ENCODE measurements at regions not wholly inside any gene's neighbourhood (a gene's known extent, or its start where the extent isn't known, plus 50 kb on each side); places are given as distances from the start of the nearest gene placed in this dataset.
"Not testable (repeated sequence)": the region's sequence is repeated elsewhere in the genome, so short reads cannot be mapped to it uniquely, and the experiment has no call there.

GRCh38 chr2:144669196-144669987, 149.5 kb upstream of the ZEB2 start:
- DNase-seq (ENCODE audit: low read depth, low spot score) = no peak

GRCh38 chr2:144668493-144669110, 148.7 kb upstream of the ZEB2 start:
- DNase-seq (ENCODE audit: low read depth, low spot score) = no peak

DNA sequence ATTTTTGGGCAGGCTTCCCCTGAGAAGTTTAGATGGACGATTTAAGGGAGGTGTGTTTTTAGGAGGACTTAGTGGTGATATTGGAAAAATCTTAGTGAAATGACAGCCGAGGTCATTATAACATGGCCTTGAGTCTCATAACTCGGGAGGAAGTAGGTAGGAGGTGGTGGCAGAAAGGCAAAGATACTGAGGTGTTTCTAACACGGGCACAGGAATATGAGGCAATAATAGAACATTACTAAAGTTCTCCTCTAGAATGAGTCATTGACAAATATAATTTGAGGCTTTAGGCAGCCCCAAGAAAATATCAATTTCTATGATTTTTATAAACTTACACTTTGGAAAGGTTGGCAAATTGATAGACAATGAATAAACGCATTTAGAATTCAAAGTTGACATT, 146.1 kb upstream of the ZEB2 start:
- no peak for DNase-seq (ENCODE audit: low read depth, low spot score)

DNA sequence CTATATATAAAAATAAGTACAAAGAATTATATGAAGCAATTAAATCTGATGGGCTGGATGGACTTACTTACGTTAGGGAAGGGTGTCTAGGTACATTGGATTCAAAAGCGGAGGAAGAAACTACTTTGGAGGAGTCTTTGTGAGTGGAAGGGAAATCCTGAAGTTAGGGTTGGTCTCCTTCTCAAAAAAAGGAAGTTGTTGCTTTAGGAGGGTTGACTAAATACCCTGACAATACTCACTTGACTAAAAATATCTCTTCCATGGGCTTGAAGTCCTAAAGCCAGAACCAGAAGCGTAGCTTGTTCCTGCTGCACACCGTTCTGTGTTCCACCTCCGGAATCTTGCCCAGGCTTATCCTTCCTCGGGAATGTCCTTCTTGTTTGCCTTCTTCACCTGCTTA, 143.3 kb upstream of the ZEB2 start:
- DNase-seq (ENCODE audit: low read depth, low spot score) = no peak

DNA sequence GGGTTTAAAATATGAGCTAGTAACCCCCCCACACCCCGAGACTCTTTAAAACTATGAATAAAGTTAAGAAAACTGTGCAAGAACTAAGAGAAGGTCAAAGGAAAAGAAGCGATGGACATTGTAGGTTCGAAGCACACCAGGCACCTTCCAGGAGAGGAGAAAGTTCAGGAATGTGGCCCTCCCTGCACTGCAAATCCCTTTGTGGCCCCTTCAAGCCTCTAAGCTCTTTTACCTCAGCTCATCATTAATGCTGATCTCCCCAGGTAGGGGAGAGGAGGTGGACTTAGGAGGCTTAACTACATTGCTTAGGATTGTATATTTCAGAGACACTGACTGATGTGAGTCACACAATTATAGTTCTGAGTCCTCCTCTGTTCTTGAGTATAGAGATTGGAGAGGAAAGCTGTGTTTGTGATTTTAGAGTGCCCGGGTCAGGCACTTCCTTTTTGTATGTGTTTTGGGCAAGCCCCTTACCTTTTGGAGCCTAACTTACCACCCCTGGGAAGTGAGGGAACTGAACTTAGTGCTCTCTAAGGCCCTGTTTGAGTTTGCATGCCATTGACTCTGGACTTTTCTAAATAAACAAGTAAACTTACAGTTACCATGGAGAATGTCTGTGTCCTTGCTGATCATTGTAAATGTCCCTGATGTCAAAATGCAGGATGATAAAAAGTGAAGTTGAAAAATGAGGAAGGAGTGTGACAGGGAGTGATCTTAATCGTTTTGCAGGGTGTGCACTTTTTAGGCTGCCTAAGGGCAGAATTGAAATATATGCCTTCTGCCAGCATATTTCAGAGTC, 140.8 kb upstream of the ZEB2 start:
- DNase-seq (ENCODE audit: low read depth, low spot score) = no peak

- no peak for DNase-seq (ENCODE audit: low read depth, low spot score)
Observed at GRCh38 chr2:144659731-144660275, 139.9 kb upstream of the ZEB2 start.

- DNase-seq (ENCODE audit: low read depth, low spot score) = no peak
Observed at GRCh38 chr2:144654523-144654922, 134.6 kb upstream of the ZEB2 start.

DNA sequence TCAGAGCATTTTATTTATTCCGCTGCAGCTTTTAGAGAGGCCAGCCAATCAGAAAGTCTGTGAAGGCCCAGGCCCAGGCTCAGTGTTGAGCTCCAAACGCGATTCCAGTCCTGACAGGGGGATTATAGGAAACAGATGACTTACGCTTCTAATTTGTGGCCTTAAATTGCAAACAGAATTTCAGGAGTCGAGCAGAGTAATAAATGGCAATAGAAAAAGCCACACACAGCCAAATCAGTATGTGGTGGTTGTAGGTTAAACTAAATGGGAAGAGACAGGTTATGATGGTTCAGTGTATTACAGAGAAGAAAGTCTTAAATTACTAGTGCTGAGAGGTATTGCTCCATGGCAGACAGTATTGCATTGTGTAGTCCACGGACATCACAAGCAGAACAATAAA, 131.0 kb upstream of the ZEB2 start:
- no peak for DNase-seq (ENCODE audit: low read depth, low spot score)

GRCh38 chr2:144648837-144649465, 129.0 kb upstream of the ZEB2 start:
- DNase-seq (ENCODE audit: low read depth, low spot score) = no peak

GRCh38 chr2:144645083-144645778, 125.3 kb upstream of the ZEB2 start:
- DNase-seq (ENCODE audit: low read depth, low spot score) = no peak

DNA sequence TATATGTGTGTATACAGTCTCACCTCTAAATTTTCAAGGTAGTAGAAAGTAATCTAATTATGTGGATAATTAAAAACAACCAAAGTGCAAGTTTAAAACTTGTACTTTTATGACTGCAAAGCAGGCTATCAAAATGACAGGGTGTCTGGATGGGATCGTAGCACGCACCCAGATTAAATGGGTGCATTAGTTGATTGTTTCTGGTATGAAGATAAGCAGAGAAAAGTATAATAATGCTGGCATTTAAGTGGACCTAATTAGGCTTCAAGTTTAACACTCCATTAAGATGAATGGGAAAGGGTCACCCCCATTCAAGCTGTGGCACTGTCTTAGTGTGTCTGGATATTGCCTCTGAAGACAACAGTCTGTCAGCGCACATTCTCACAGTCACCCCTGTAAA, 124.6 kb upstream of the ZEB2 start:
- no peak for DNase-seq (ENCODE audit: low read depth, low spot score)

GRCh38 chr2:144643537-144644336, 123.8 kb upstream of the ZEB2 start:
- DNase-seq (ENCODE audit: low read depth, low spot score) = no peak

DNA sequence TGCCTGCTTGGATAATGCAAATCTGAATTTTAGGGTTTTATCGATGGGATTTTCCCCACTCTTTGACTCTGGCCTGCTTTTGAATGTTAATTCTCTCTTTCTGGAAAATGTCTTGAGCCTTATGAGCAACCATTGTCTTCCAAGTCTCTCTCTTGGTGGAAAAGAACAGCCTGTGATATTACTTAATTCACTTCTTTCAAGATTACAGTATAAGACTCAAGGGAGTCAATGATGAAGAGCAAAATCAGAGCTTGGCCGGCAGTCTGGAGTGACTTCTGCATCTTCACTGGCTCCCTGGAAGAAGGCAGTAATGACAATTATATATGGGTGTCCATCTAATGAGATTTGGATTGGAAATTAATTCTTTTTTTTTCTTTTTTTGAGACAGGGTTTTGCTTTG, 122.9 kb upstream of the ZEB2 start:
- no peak for DNase-seq (ENCODE audit: low read depth, low spot score)

DNA sequence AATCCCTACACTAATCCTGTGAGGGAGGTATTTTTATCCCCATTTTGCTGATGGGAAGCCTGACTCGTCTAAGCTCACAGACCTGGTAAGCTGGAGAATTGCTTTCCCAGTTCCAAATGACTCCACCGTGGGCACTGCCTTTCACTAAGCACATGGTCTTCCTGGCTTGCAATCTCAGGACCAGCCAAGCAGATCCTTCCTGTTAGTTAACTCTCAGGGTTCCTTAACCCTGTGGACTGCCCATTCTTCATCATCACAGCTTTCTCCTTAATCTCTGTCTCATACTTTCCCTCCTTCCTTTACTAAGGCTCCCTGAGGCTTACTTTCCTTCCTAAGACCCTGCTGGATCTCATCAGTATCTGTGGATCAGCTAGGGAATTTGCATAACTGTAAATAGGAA, 122.2 kb upstream of the ZEB2 start:
- no peak for DNase-seq (ENCODE audit: low read depth, low spot score)

DNA sequence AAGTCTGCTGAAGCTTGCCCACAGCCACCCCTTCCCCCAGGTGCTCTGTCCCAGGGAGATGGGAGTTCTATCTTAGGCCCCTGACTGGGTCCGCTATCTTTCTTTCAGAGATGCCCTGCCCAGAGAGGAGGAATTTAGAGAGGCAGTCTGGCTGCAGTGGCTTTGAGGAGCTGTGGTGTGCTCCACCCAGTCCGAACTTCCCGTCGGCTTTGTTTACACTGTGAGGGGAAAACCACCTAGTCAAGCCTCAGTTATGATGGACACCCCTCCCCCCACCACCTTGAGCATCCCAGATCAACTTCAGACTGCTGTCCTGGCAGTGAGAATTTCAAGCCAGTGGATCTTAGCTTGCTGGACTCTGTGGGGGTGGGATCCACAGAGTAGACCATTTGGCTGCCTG, 118.3 kb upstream of the ZEB2 start:
- DNase-seq (ENCODE audit: low read depth, low spot score) = not testable (repeated sequence)

- not testable (repeated sequence) for DNase-seq (ENCODE audit: low read depth, low spot score)
Observed at GRCh38 chr2:144636860-144637259, 116.9 kb upstream of the ZEB2 start.

DNA sequence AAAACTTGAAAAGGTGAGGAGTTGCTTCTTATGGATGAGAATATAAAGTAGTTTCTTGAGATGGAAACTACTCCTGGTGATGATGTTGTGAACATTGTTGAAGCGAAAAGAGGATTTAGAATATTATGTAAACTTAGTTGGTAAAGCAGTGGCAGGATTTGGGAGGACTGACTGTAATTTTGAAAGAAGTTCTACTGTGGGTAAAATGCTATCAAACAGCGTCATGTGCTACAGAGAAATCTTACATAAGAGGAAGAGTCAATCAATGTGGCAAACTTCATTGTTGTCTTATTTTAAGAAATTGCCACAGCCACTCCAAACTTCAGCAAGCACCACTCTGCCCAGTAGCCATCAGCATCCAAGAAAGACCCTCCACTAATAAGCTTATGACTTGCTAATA, 112.9 kb upstream of the ZEB2 start:
- DNase-seq (ENCODE audit: low read depth, low spot score) = no peak

- no peak for DNase-seq (ENCODE audit: low read depth, low spot score)
Observed at GRCh38 chr2:144631636-144632035, 111.7 kb upstream of the ZEB2 start.

GRCh38 chr2:144630459-144631215, 110.7 kb upstream of the ZEB2 start:
- no peak for DNase-seq (ENCODE audit: low read depth, low spot score)
